ENCODE measurements at regions not wholly inside any gene's neighbourhood (a gene's known extent, or its start where the extent isn't known, plus 50 kb on each side); places are given as distances from the start of the nearest gene placed in this dataset.

DNA sequence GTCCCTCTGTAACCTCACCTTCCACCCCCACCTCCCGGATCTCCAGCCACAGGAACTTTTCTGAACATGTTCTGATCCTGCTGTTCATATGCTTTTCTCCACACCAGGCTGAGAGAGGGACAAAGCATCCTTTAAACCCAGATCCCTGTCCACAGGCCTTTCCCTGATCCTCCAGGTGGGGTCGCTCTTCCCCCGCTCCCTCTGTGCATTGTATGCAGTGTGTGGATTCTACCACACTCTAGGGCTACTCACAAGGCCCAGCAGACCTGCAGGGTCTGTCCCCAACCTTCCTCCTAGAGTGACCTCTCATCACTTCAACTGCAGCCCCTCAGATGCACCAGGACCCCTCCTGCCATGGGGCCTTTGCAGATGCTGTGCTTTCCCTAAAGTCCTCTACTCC, 1200.6 kb downstream of the UQCRFS1 start:
- TF ChIP-seq, protein P1, sequence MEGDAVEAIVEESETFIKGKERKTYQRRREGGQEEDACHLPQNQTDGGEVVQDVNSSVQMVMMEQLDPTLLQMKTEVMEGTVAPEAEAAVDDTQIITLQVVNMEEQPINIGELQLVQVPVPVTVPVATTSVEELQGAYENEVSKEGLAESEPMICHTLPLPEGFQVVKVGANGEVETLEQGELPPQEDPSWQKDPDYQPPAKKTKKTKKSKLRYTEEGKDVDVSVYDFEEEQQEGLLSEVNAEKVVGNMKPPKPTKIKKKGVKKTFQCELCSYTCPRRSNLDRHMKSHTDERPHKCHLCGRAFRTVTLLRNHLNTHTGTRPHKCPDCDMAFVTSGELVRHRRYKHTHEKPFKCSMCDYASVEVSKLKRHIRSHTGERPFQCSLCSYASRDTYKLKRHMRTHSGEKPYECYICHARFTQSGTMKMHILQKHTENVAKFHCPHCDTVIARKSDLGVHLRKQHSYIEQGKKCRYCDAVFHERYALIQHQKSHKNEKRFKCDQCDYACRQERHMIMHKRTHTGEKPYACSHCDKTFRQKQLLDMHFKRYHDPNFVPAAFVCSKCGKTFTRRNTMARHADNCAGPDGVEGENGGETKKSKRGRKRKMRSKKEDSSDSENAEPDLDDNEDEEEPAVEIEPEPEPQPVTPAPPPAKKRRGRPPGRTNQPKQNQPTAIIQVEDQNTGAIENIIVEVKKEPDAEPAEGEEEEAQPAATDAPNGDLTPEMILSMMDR (IDR thresholded peaks at IDR 0.05): no peak
- no peak for TF ChIP-seq POLR2AphosphoS5 (IDR thresholded peaks at IDR 0.05; ENCODE audit: insufficient read depth in 1 of 2, low read depth in 1 of 2)
- TF ChIP-seq POLR2A (IDR thresholded peaks at IDR 0.05): no peak

Measured in vagina (tissue), 2 donors.